Umbilical cord (tissue), 1 donor: ENCODE measurements at regions not wholly inside any gene's neighbourhood (a gene's known extent, or its start where the extent isn't known, plus 50 kb on each side); places are given as distances from the start of the nearest gene placed in this dataset.
A peak's percentile ranks its signal among the peaks of the same experiment; 100 is the strongest.
"Not testable (repeated sequence)": the region's sequence is repeated elsewhere in the genome, so short reads cannot be mapped to it uniquely, and the experiment has no call there.

ENCODE experiments used
- DNase-seq: peaks from one replicate; pipeline ENCODE4 v3.0.0-alpha.2; 2015; ENCODE audit warnings: low spot score

GRCh38 chr13:83485101-83485500 lies 397.2 kb downstream of the SLITRK1 start:
- DNase-seq, result no peak

GRCh38 chr13:83471011-83471410 lies 411.3 kb downstream of the SLITRK1 start:
- DNase-seq, result no peak

GRCh38 chr13:83470133-83470797 lies 412.0 kb downstream of the SLITRK1 start:
- DNase-seq, result no peak

- no peak for DNase-seq
Observed at GRCh38 chr13:83453723-83454122, 428.6 kb downstream of the SLITRK1 start.

- DNase-seq, result no peak
Observed at GRCh38 chr13:83453300-83453699, 429.0 kb downstream of the SLITRK1 start.

- DNase-seq, result no peak
Observed at GRCh38 chr13:83452292-83452950, 429.9 kb downstream of the SLITRK1 start.

GRCh38 chr13:83450591-83450990 lies 431.7 kb downstream of the SLITRK1 start:
- no peak for DNase-seq

GRCh38 chr13:83449668-83450395 lies 432.4 kb downstream of the SLITRK1 start:
- DNase-seq, result peak; percentile 66

- no peak for DNase-seq
Observed at GRCh38 chr13:83440465-83440864, 441.8 kb downstream of the SLITRK1 start.

GRCh38 chr13:83439464-83439863 lies 442.8 kb downstream of the SLITRK1 start:
- DNase-seq, result not testable (repeated sequence)

GRCh38 chr13:83423861-83424260 lies 458.4 kb downstream of the SLITRK1 start:
- no peak for DNase-seq

- DNase-seq, result no peak
Observed at GRCh38 chr13:83423381-83423780, 458.9 kb downstream of the SLITRK1 start.

- no peak for DNase-seq
Observed at GRCh38 chr13:83414393-83414792, 467.9 kb downstream of the SLITRK1 start.

GRCh38 chr13:83386609-83387008 lies 495.7 kb downstream of the SLITRK1 start:
- DNase-seq, result no peak

GRCh38 chr13:83378908-83379307 lies 503.4 kb downstream of the SLITRK1 start:
- DNase-seq, result no peak

GRCh38 chr13:83377491-83377890 lies 504.8 kb downstream of the SLITRK1 start:
- peak; percentile 46 for DNase-seq

- DNase-seq, result no peak
Observed at GRCh38 chr13:83372786-83373185, 509.5 kb downstream of the SLITRK1 start.

GRCh38 chr13:83365723-83366122 lies 516.6 kb downstream of the SLITRK1 start:
- no peak for DNase-seq

GRCh38 chr13:83355041-83355440 lies 527.2 kb downstream of the SLITRK1 start:
- no peak for DNase-seq

GRCh38 chr13:83352391-83352790 lies 529.9 kb downstream of the SLITRK1 start:
- DNase-seq, result no peak

- DNase-seq, result no peak
Observed at GRCh38 chr13:83350569-83350968, 531.7 kb downstream of the SLITRK1 start.

- no peak for DNase-seq
Observed at GRCh38 chr13:83344518-83344917, 537.8 kb downstream of the SLITRK1 start.

GRCh38 chr13:83340170-83340569 lies 542.1 kb downstream of the SLITRK1 start:
- no peak for DNase-seq
